H1 (cell line): ENCODE measurements at regions not wholly inside any gene's neighbourhood (a gene's known extent, or its start where the extent isn't known, plus 50 kb on each side); places are given as distances from the start of the nearest gene placed in this dataset.
A peak's percentile ranks its signal among the peaks of the same experiment; 100 is the strongest.

Source experiments
- CTCF ChIA-PET: fragments of 300-600 bp; sonication (Branson Sonifier 250); formaldehyde crosslinking; loops from one replicate; lab custom pipeline; 2021; ENCODE audit not compliant: partially characterized antibody; lab: Charles Lee
- POLR2A ChIA-PET: fragments of 300-600 bp; sonication (Branson Sonifier 250); formaldehyde crosslinking; loops from one replicate; lab custom pipeline; 2021; ENCODE audit warnings: inconsistent platforms; ENCODE audit not compliant: partially characterized antibody; lab: Charles Lee
- DNase-seq, 2 experiments: peaks; one replicate each; pipeline versions ENCODE4 v3.0.0 to v3.0.0-alpha.2; 2010 to 2022; ENCODE audit warnings: low spot score in 2 of 2, low read depth in 1 of 2, mixed read lengths in 1 of 2
- FAIRE-seq: peaks from 2 replicates; lab custom pipeline; 2011; peaks lifted over from hg19 to GRCh38; lab: Jason Lieb, UNC
- H2AFZ ChIP-seq: 2 replicates; pipeline ENCODE4 v1.8.1; 2012; ENCODE audit warnings: low read length, inconsistent platforms
- H2AK5ac ChIP-seq: 2 replicates; pipeline ENCODE4 v1.6.1; 2013; ENCODE audit warnings: low read depth, low read length
- H2BK120ac ChIP-seq: replicated peaks from 2 replicates; pipeline ENCODE3; 2013; ENCODE audit warnings: low read depth, low read length, inconsistent platforms
- H2BK12ac ChIP-seq: 2 replicates; pipeline ENCODE4 v1.6.1; 2013; ENCODE audit warnings: low read depth, low read length
- H2BK15ac ChIP-seq: 2 replicates; pipeline ENCODE4 v1.6.1; 2013; ENCODE audit warnings: low read length
- H2BK20ac ChIP-seq: 2 replicates; pipeline ENCODE4 v1.6.1; 2013; ENCODE audit warnings: low read length
- H2BK5ac ChIP-seq: 2 replicates; pipeline ENCODE4 v1.6.1; 2013; ENCODE audit warnings: low read depth, low read length
- H3K14ac ChIP-seq: 2 replicates; pipeline ENCODE4 v1.6.1; 2013; ENCODE audit warnings: inconsistent platforms; ENCODE audit not compliant: insufficient read length
- H3K18ac ChIP-seq: 2 replicates; pipeline ENCODE4 v1.6.1; 2013; ENCODE audit warnings: low read length; ENCODE audit errors: extremely low read depth
- H3K23ac ChIP-seq: 2 replicates; pipeline ENCODE4 v1.6.1; 2013; ENCODE audit warnings: inconsistent platforms; ENCODE audit not compliant: insufficient read length
- H3K23me2 ChIP-seq: 2 replicates; pipeline ENCODE4 v1.6.1; 2013; ENCODE audit warnings: low read depth, low read length
- H3K27ac ChIP-seq: 2 replicates; pipeline ENCODE4 v1.6.1; 2011; ENCODE audit warnings: low read depth, low read length, inconsistent platforms
- H3K27me3 ChIP-seq, 4 experiments: replicated peaks in 1 of 4; 1 replicate in 1 of 4; 2 replicates in 3 of 4; pipeline versions ENCODE4 v1.6.1 to v1.8.1; 2011 to 2013; ENCODE audit warnings: low read length in 3 of 4, mild to moderate bottlenecking in 3 of 4, inconsistent platforms in 2 of 4, mixed read lengths in 2 of 4, moderate library complexity in 1 of 4; ENCODE audit not compliant: control insufficient read depth in 3 of 4, insufficient read depth in 3 of 4; ENCODE audit errors: extremely low read depth in 1 of 4
- H3K36me3 ChIP-seq, 4 experiments: 2 replicates each; pipeline versions ENCODE4 v1.6.1 to v1.8.1; 2011 to 2013; ENCODE audit warnings: mild to moderate bottlenecking in 4 of 4, low read length in 3 of 4, moderate library complexity in 2 of 4, control low read depth in 1 of 4, inconsistent platforms in 1 of 4; ENCODE audit not compliant: insufficient read depth in 4 of 4, control insufficient read depth in 2 of 4
- H3K4ac ChIP-seq: replicated peaks from 2 replicates; pipeline ENCODE3; 2013; ENCODE audit warnings: low read length, low read depth, mixed read lengths, inconsistent platforms; ENCODE audit not compliant: insufficient read length
- H3K4me1 ChIP-seq, 4 experiments: replicated peaks in 1 of 4; 1 replicate in 1 of 4; 2 replicates in 3 of 4; pipeline versions ENCODE4 v1.6.1 to v1.8.1; 2011 to 2013; ENCODE audit warnings: low read length in 3 of 4, inconsistent platforms in 2 of 4, mixed read lengths in 1 of 4; ENCODE audit not compliant: insufficient read depth in 4 of 4, control insufficient read depth in 3 of 4
- H3K4me2 ChIP-seq, 2 experiments: 2 replicates each; pipeline versions ENCODE4 v1.6.1 to v1.8.1; 2011 to 2013; ENCODE audit warnings: low read depth in 2 of 2, low read length in 2 of 2, control low read depth in 1 of 2, inconsistent platforms in 1 of 2, mild to moderate bottlenecking in 1 of 2; ENCODE audit not compliant: insufficient read depth in 1 of 2
- H3K4me3 ChIP-seq, 4 experiments: fragments of 200-600, 300-600 bp in 1 of 4; sonication (generic), shearing (Covaris generic), sonication (Bioruptor Twin) in 1 of 4; 2 replicates each; pipeline versions ENCODE4 v1.5.1 to v1.8.1; 2011 to 2016; ENCODE audit warnings: low read length in 4 of 4, low read depth in 3 of 4, control low read depth in 2 of 4, inconsistent platforms in 2 of 4, mild to moderate bottlenecking in 2 of 4, mixed read lengths in 1 of 4, moderate library complexity in 1 of 4; ENCODE audit not compliant: insufficient read depth in 2 of 4; ENCODE audit errors: extremely low read depth in 1 of 4
- H3K56ac ChIP-seq: replicated peaks from 2 replicates; pipeline ENCODE3; 2013; ENCODE audit warnings: low read depth, mild to moderate bottlenecking, mixed read lengths, low read length, inconsistent platforms; ENCODE audit not compliant: insufficient read length
- H3K79me1 ChIP-seq: 2 replicates; pipeline ENCODE4 v1.6.1; 2013; ENCODE audit warnings: low read depth, low read length, control low read depth
- H3K79me2 ChIP-seq, 2 experiments: 2 replicates each; pipeline versions ENCODE4 v1.6.1 to v1.8.1; 2012 to 2013; ENCODE audit warnings: low read length in 2 of 2, mild to moderate bottlenecking in 2 of 2, inconsistent platforms in 1 of 2; ENCODE audit not compliant: insufficient read depth in 2 of 2, control insufficient read depth in 1 of 2
- H3K9ac ChIP-seq, 4 experiments: replicated peaks in 1 of 4; 1 replicate in 1 of 4; 2 replicates in 3 of 4; pipeline versions ENCODE4 v1.6.1 to v1.8.1; 2011 to 2013; ENCODE audit warnings: low read depth in 3 of 4, low read length in 3 of 4, control low read depth in 2 of 4, mild to moderate bottlenecking in 2 of 4, moderate library complexity in 2 of 4, inconsistent platforms in 1 of 4; ENCODE audit errors: extremely low read depth in 1 of 4
- H3K9me3 ChIP-seq, 2 experiments: 2 replicates each; pipeline versions ENCODE4 v1.6.1 to v1.8.1; 2012 to 2013; ENCODE audit warnings: mild to moderate bottlenecking in 2 of 2, moderate library complexity in 2 of 2, control low read depth in 1 of 2, inconsistent platforms in 1 of 2, low read depth in 1 of 2, low read length in 1 of 2, mixed read lengths in 1 of 2; ENCODE audit not compliant: insufficient read depth in 2 of 2
- H4K20me1 ChIP-seq, 2 experiments: replicated peaks in 1 of 2; 2 replicates each; pipeline versions ENCODE3 to v1.8.1; 2011 to 2013; ENCODE audit warnings: inconsistent platforms in 2 of 2, low read length in 2 of 2, mild to moderate bottlenecking in 1 of 2; ENCODE audit not compliant: insufficient read depth in 2 of 2, control insufficient read depth in 1 of 2
- H4K5ac ChIP-seq: 2 replicates; pipeline ENCODE4 v1.6.1; 2013; ENCODE audit warnings: low read length, low read depth, mixed read lengths, inconsistent platforms; ENCODE audit not compliant: insufficient read length
- H4K8ac ChIP-seq: 2 replicates; pipeline ENCODE4 v1.8.0; 2013; ENCODE audit warnings: mild to moderate bottlenecking, moderate library complexity, low read length, inconsistent platforms; ENCODE audit not compliant: insufficient read depth; ENCODE audit errors: extremely low read depth
- H4K91ac ChIP-seq: replicated peaks from 2 replicates; pipeline ENCODE3; 2013; ENCODE audit warnings: low read length, mixed read lengths, inconsistent platforms; ENCODE audit not compliant: insufficient read length
- JUN ChIP-seq: IDR thresholded peaks from 2 replicates; pipeline ENCODE4 v1.6.1; 2011; ENCODE audit warnings: low read depth, mild to moderate bottlenecking, improper control_type of control experiment, low read length
- POLR2AphosphoS5 ChIP-seq: IDR thresholded peaks from 2 replicates; pipeline ENCODE4 v1.6.1; 2011; ENCODE audit warnings: low read depth, low read length
- SAP30 ChIP-seq: fragments of 300-600 bp; sonication (generic); IDR thresholded peaks from 2 replicates; pipeline ENCODE4 v1.7.1; 2012; ENCODE audit warnings: low read length, moderate library complexity, mild to moderate bottlenecking, inconsistent platforms; ENCODE audit not compliant: insufficient read depth, insufficient replicate concordance
- SP1 ChIP-seq: IDR thresholded peaks from 2 replicates; pipeline ENCODE4 v1.6.1; 2011; ENCODE audit warnings: low read depth, low read length
- WGBS, 2 experiments: shearing (Covaris generic) in 1 of 2; methylation state at CpG; one replicate each; pipeline versions ENCODE4 v1.1.6 to v1.1.7; 2013 to 2015; ENCODE audit warnings: low lambda C conversion rate in 2 of 2, mixed read lengths in 2 of 2, inconsistent platforms in 1 of 2, low coverage in 1 of 2, missing lambda C conversion rate in 1 of 2; ENCODE audit not compliant: insufficient replicate concordance in 2 of 2, insufficient coverage in 1 of 2, insufficient read length in 1 of 2; ENCODE audit errors: extremely low coverage in 1 of 2, missing lambda C conversion rate in 1 of 2; 5-methylcytosine and 5-hydroxymethylcytosine counted together

DNA sequence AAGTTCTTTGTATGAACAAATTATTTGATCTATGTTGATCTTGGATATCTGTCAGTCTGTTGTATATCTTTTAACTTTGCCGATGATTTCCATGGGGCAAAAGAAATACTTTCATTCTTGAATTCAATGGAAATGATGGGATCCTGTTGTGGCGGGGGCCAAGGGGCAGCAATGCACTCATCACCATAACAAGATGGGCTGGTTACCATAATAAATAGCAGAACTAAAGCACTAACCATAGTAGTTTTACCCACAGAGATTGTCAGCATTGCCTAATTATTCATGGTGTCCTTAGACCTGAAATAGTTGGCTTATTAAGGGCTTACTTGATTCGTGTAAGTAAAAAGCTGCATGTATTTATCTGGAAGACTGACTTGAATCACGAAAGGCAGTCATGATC lies 309.6 kb downstream of the RFC3 start:
- DNase-seq (peak in 1 of 2 experiments; percentile 10), FAIRE-seq (peak; percentile 69)
- POLR2A ChIA-PET = no interaction called here

More for the DNA sequence above, 309.6 kb downstream of the RFC3 start:
- Histone ChIP-seq H3K79me1 (no peaks in the 10 kb centered on the region), H2BK15ac (no peak overlapping the region), H3K4me1 (peaks cover 0 to 13% (median 10%) of the 10 kb centered on the region in 4 experiments; a peak in 2 of 7 replicates), H3K79me2 (no peaks in the 10 kb centered on the region), H3K9me3 (no peaks in the 10 kb centered on the region), H2AK5ac (no peak overlapping the region), H3K27me3 (no peaks in the 10 kb centered on the region), H3K4me3 (peak overlapping the region in 1 of 4 experiments; percentile 17; a peak in 1 of 8 replicates), H4K20me1 (no peaks in the 10 kb centered on the region), H3K14ac (no peak overlapping the region), H2BK5ac (no peak overlapping the region), H4K8ac (no peak overlapping the region), H3K4me2 (peak overlapping the region; percentile 40 to 44), H4K5ac (no peak overlapping the region), H3K23ac (no peak overlapping the region), H3K23me2 (no peaks in the 10 kb centered on the region), H3K18ac (no peak overlapping the region), H4K91ac (peak overlapping the region; percentile 8), H3K4ac (no peak overlapping the region), H3K56ac (no peak overlapping the region), H2BK20ac (no peak overlapping the region), H3K27ac (no peak overlapping the region), H2BK12ac (no peak overlapping the region), H2AFZ (no peak overlapping the region), H3K36me3 (no peaks in the 10 kb centered on the region), H2BK120ac (no peak overlapping the region), H3K9ac (no peak overlapping the region)
- no peak for TF ChIP-seq JUN
- TF ChIP-seq SAP30 = no peak
- no peak for TF ChIP-seq POLR2AphosphoS5
- TF ChIP-seq SP1 = 0 out of 2 replicates have a peak, but pooled peaks have one; percentile 10
- WGBS, 2 experiments = 55% methylated on average over 4 of the region's 4 CpGs; no CpG with 5 or more reads in 1 of the 2 experiments
- CTCF ChIA-PET = no interaction called here
